IMR-90 (cell line): ENCODE measurements at regions not wholly inside any gene's neighbourhood (a gene's known extent, or its start where the extent isn't known, plus 50 kb on each side); places are given as distances from the start of the nearest gene placed in this dataset.

Source experiments
- ATAC-seq: fragments of 200-7000 bp; cut with Tn5 transposase; 2 replicates; pipeline ENCODE4 v1.9.1; 2020; ENCODE audit warnings: low read depth, mild to moderate bottlenecking, moderate library complexity
- BruUV-seq: library from RNA; stranded (reverse); fragments of 400-500 nt; replicated peaks from 2 replicates; lab custom pipeline; 2021; lab: Mats Ljungman, UMichigan
- CTCF ChIA-PET: fragments of 300-600 bp; formaldehyde crosslinking; extraction: SDS; loops from one replicate; lab custom pipeline; 2021; ENCODE audit warnings: antibody characterized with exemption; lab: Yijun Ruan, JAX
- POLR2A ChIA-PET: fragments of 300-600 bp; sonication (Branson Sonifier 250); formaldehyde crosslinking; loops from one replicate; lab custom pipeline; 2022; ENCODE audit warnings: antibody characterized with exemption; ENCODE audit not compliant: unreplicated experiment; lab: Charles Lee
- DNase-seq: peaks from one replicate; pipeline ENCODE4 v3.0.0; 2013
- H2AFZ ChIP-seq: replicated peaks from 2 replicates; pipeline ENCODE3; 2013; ENCODE audit warnings: low read length, mild to moderate bottlenecking; ENCODE audit not compliant: poor library complexity
- H2AK5ac ChIP-seq: 2 replicates; pipeline ENCODE4 v1.6.1; 2013; ENCODE audit warnings: low read depth, low read length, inconsistent platforms
- H2AK9ac ChIP-seq: replicated peaks from 2 replicates; pipeline ENCODE3; 2013; ENCODE audit warnings: mild to moderate bottlenecking, low read depth, low read length, moderate library complexity; ENCODE audit not compliant: poor library complexity
- H2BK120ac ChIP-seq: 2 replicates; pipeline ENCODE4 v1.6.1; 2013; ENCODE audit warnings: low read depth, low read length, inconsistent platforms
- H2BK15ac ChIP-seq: 3 replicates; pipeline ENCODE4 v1.6.1; 2013; ENCODE audit warnings: low read depth, low read length, inconsistent platforms
- H2BK20ac ChIP-seq: 2 replicates; pipeline ENCODE4 v1.6.1; 2013; ENCODE audit warnings: low read depth, mild to moderate bottlenecking, inconsistent platforms, low read length, moderate library complexity
- H2BK5ac ChIP-seq: 2 replicates; pipeline ENCODE4 v1.6.1; 2013; ENCODE audit warnings: mild to moderate bottlenecking, low read depth, low read length, inconsistent platforms; ENCODE audit not compliant: poor library complexity, severe bottlenecking
- H3K14ac ChIP-seq: replicated peaks from 2 replicates; pipeline ENCODE4 v1.6.1; 2013; ENCODE audit warnings: low read depth, low read length, inconsistent platforms
- H3K18ac ChIP-seq: 2 replicates; pipeline ENCODE4 v1.6.1; 2013; ENCODE audit warnings: low read depth, low read length, control low read depth
- H3K23ac ChIP-seq: 2 replicates; pipeline ENCODE4 v1.6.1; 2013; ENCODE audit warnings: low read depth, low read length, inconsistent platforms
- H3K27ac ChIP-seq: 2 replicates; pipeline ENCODE4 v1.5.1; 2013; ENCODE audit warnings: mild to moderate bottlenecking, control low read depth, low read length; ENCODE audit not compliant: insufficient read depth
- H3K27me3 ChIP-seq: 2 replicates; pipeline ENCODE4 v1.6.1; 2013; ENCODE audit warnings: low read length; ENCODE audit not compliant: control insufficient read depth, insufficient read depth
- H3K36me3 ChIP-seq: 2 replicates; pipeline ENCODE4 v1.6.1; 2013; ENCODE audit warnings: low read length, mixed read lengths; ENCODE audit not compliant: control insufficient read depth, insufficient read depth
- H3K4ac ChIP-seq: 2 replicates; pipeline ENCODE4 v1.6.1; 2013; ENCODE audit warnings: low read depth, low read length, inconsistent platforms
- H3K4me1 ChIP-seq: 2 replicates; pipeline ENCODE4 v1.6.1; 2013; ENCODE audit warnings: low read length, mixed read lengths; ENCODE audit not compliant: control insufficient read depth, insufficient read depth
- H3K4me2 ChIP-seq: 2 replicates; pipeline ENCODE4 v1.6.1; 2013; ENCODE audit warnings: low read depth, mild to moderate bottlenecking, control low read depth, low read length, moderate library complexity
- H3K4me3 ChIP-seq: 2 replicates; pipeline ENCODE4 v1.5.1; 2013; ENCODE audit warnings: low read depth, mild to moderate bottlenecking, control low read depth, low read length, moderate library complexity; ENCODE audit not compliant: insufficient read depth
- H3K56ac ChIP-seq: 2 replicates; pipeline ENCODE4 v1.6.1; 2013; ENCODE audit warnings: low read length, inconsistent platforms; ENCODE audit not compliant: insufficient read depth; ENCODE audit errors: extremely low read depth
- H3K79me1 ChIP-seq, 2 experiments: 2 replicates each; pipeline ENCODE4 v1.6.1; 2013; ENCODE audit warnings: low read length in 2 of 2, inconsistent platforms in 1 of 2, low read depth in 1 of 2
- H3K9ac ChIP-seq: 2 replicates; pipeline ENCODE4 v1.6.1; 2013; ENCODE audit warnings: low read depth, low read length, control low read depth
- H3K9me1 ChIP-seq: 2 replicates; pipeline ENCODE4 v1.6.1; 2013; ENCODE audit warnings: low read length, inconsistent platforms; ENCODE audit not compliant: insufficient read depth
- H3K9me3 ChIP-seq: 2 replicates; pipeline ENCODE4 v1.6.1; 2013; ENCODE audit warnings: low read length; ENCODE audit not compliant: control insufficient read depth, insufficient read depth
- H4K20me1 ChIP-seq: 2 replicates; pipeline ENCODE4 v1.6.1; 2013; ENCODE audit warnings: low read length, inconsistent platforms; ENCODE audit not compliant: insufficient read depth
- H4K5ac ChIP-seq: 2 replicates; pipeline ENCODE4 v1.6.1; 2013; ENCODE audit warnings: mild to moderate bottlenecking, low read depth, low read length, control low read depth
- H4K8ac ChIP-seq, 2 experiments: 2 replicates each; pipeline ENCODE4 v1.6.1; 2013; ENCODE audit warnings: low read depth in 2 of 2, low read length in 2 of 2, control low read depth in 1 of 2, inconsistent platforms in 1 of 2
- H4K91ac ChIP-seq: 2 replicates; pipeline ENCODE4 v1.6.1; 2013; ENCODE audit warnings: low read depth, low read length, inconsistent platforms; ENCODE audit not compliant: insufficient read depth
- MAFK ChIP-seq: IDR thresholded peaks from 2 replicates; pipeline ENCODE4 v1.6.1; 2012; ENCODE audit warnings: low read depth, low read length, improper control_type of control experiment
- NFE2L2 ChIP-seq: fragments of 150-350 bp; IDR thresholded peaks from 2 replicates; pipeline ENCODE4 v1.6.1; 2016; ENCODE audit warnings: low read depth, mild to moderate bottlenecking, low read length
- POLR2A ChIP-seq: IDR thresholded peaks from 2 replicates; pipeline ENCODE4 v1.6.1; 2012; ENCODE audit warnings: mild to moderate bottlenecking, low read depth, low read length
- USF2 ChIP-seq: fragments of 150-350 bp; IDR thresholded peaks from 2 replicates; pipeline ENCODE4 v1.6.1; 2017; ENCODE audit warnings: mild to moderate bottlenecking, antibody characterized with exemption, low read length, low read depth
- WGBS, 2 experiments: methylation state at CpG; one replicate each; pipeline versions ENCODE4 v1.1.5 to v1.1.7; 2013; ENCODE audit warnings: missing lambda C conversion rate in 2 of 2; ENCODE audit not compliant: insufficient read length in 1 of 2; ENCODE audit errors: extremely low coverage in 2 of 2; 5-methylcytosine and 5-hydroxymethylcytosine counted together
- dilution Hi-C: fragments of 300-500 bp; cut with HindIII; formaldehyde crosslinking; loops from one replicate; pipeline ENCODE4 v1.14.3; 2018; ENCODE audit warnings: low sequenced_read_pairs; ENCODE audit not compliant: unreplicated experiment
- in situ Hi-C: fragments of 300-500 bp; cut with MboI; formaldehyde crosslinking; loops from 3 replicates; pipeline ENCODE4 v1.14.3; 2019; ENCODE audit warnings: low sequenced_read_pairs, inconsistent platforms, mixed read lengths
- intact Hi-C: fragments of 100-400 bp; cut with micrococcal nuclease; formaldehyde crosslinking; loops from 2 replicates; pipeline ENCODE4 v1.10.0; 2022
- TF ChIP-seq, protein P1 (sequence below): conservative IDR thresholded peaks from 2 replicates; pipeline ENCODE4 v1.5.1; 2012; ENCODE audit warnings: mild to moderate bottlenecking, low read depth, low read length, improper control_type of control experiment

GRCh38 chr16:64251742-64252141 lies 870.1 kb downstream of the CDH11 start:
- intact Hi-C loops: no loop called here
- no peak overlapping the region for H4K91ac ChIP-seq
- H3K27me3 ChIP-seq: no peaks in the 10 kb centered on the region
- H2BK20ac ChIP-seq: no peak overlapping the region
- H3K4me1 ChIP-seq: no peaks in the 10 kb centered on the region
- TF ChIP-seq MAFK (no peak), USF2 (no peak), NFE2L2 (no peak), POLR2A (no peak)
- TF ChIP-seq, protein P1, sequence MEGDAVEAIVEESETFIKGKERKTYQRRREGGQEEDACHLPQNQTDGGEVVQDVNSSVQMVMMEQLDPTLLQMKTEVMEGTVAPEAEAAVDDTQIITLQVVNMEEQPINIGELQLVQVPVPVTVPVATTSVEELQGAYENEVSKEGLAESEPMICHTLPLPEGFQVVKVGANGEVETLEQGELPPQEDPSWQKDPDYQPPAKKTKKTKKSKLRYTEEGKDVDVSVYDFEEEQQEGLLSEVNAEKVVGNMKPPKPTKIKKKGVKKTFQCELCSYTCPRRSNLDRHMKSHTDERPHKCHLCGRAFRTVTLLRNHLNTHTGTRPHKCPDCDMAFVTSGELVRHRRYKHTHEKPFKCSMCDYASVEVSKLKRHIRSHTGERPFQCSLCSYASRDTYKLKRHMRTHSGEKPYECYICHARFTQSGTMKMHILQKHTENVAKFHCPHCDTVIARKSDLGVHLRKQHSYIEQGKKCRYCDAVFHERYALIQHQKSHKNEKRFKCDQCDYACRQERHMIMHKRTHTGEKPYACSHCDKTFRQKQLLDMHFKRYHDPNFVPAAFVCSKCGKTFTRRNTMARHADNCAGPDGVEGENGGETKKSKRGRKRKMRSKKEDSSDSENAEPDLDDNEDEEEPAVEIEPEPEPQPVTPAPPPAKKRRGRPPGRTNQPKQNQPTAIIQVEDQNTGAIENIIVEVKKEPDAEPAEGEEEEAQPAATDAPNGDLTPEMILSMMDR: no peak
- no peaks in the 10 kb centered on the region for H3K79me1 ChIP-seq
- no peak overlapping the region for H2BK120ac ChIP-seq
- no TSS peak for BruUV-seq
- H3K14ac ChIP-seq: no peak overlapping the region
- CTCF ChIA-PET: no interaction called here
- no peak overlapping the region for H3K18ac ChIP-seq
- H2AK5ac ChIP-seq: no peak overlapping the region
- no peak for DNase-seq
- no peak overlapping the region for H3K4ac ChIP-seq
- POLR2A ChIA-PET: no interaction called here
- H3K9me3 ChIP-seq: no peaks in the 10 kb centered on the region
- in situ Hi-C loops: no loop called here
- no peak overlapping the region for H3K23ac ChIP-seq
- no peaks in the 10 kb centered on the region for H3K36me3 ChIP-seq
- H3K56ac ChIP-seq: no peak overlapping the region
- no peak overlapping the region for H2AFZ ChIP-seq
- H4K20me1 ChIP-seq: no peaks in the 10 kb centered on the region
- H2BK5ac ChIP-seq: no peak overlapping the region
- no peaks in the 10 kb centered on the region for H3K9me1 ChIP-seq
- H3K27ac ChIP-seq: no peak overlapping the region
- no peak overlapping the region for H4K8ac ChIP-seq
- no peak overlapping the region for H3K4me2 ChIP-seq
- no CpG with 5 or more reads among the region's 2 CpGs for WGBS, 2 experiments
- ATAC-seq: no peak
- H3K9ac ChIP-seq: no peak overlapping the region
- H4K5ac ChIP-seq: no peak overlapping the region
- H3K4me3 ChIP-seq: no peak overlapping the region
- dilution Hi-C loops: no loop called here
- no peak overlapping the region for H2AK9ac ChIP-seq
- H2BK15ac ChIP-seq: no peak overlapping the region
